CD4-positive, CD25-positive, alpha-beta regulatory T cell (primary cell): ENCODE measurements at regions not wholly inside any gene's neighbourhood (a gene's known extent, or its start where the extent isn't known, plus 50 kb on each side); places are given as distances from the start of the nearest gene placed in this dataset.

Source experiments
- ATAC-seq, 2 donors: fragments of 150-1000 bp; cut with Tn5 transposase; one replicate each; pipeline ENCODE4 v1.10.0; 2021; ENCODE audit warnings: low read depth in 2 of 2, moderate number of reproducible peaks in 2 of 2, moderate library complexity in 1 of 2
- DNase-seq, 3 donors: peaks; one replicate each; pipeline versions ENCODE4 v3.0.0 to v3.0.0-alpha.2; 2012 to 2022; ENCODE audit warnings: mixed read lengths in 1 of 3
- H3K27ac ChIP-seq: one replicate; pipeline ENCODE4 v1.7.0; 2013; ENCODE audit warnings: mild to moderate bottlenecking, low read length; ENCODE audit not compliant: insufficient read depth, poor library complexity, severe bottlenecking
- H3K27me3 ChIP-seq: one replicate; pipeline ENCODE4 v1.7.0; 2013; ENCODE audit warnings: low read length; ENCODE audit not compliant: control insufficient read depth, insufficient read depth
- H3K36me3 ChIP-seq: one replicate; pipeline ENCODE4 v1.7.0; 2013; ENCODE audit warnings: mild to moderate bottlenecking, low read length, moderate library complexity; ENCODE audit not compliant: control insufficient read depth, insufficient read depth
- H3K4me1 ChIP-seq: 2 replicates; pipeline ENCODE4 v1.7.0; 2013; ENCODE audit warnings: mild to moderate bottlenecking, low read length; ENCODE audit not compliant: insufficient read depth, control insufficient read depth, poor library complexity, severe bottlenecking
- H3K4me3 ChIP-seq: one replicate; pipeline ENCODE4 v1.7.0; 2013; ENCODE audit warnings: low read depth, mild to moderate bottlenecking, low read length, moderate library complexity
- H3K9me3 ChIP-seq, 2 experiments: 1 replicate in 1 of 2; 2 replicates in 1 of 2; pipeline ENCODE4 v1.7.0; 2013; ENCODE audit warnings: low read length in 2 of 2, mild to moderate bottlenecking in 1 of 2, moderate library complexity in 1 of 2; ENCODE audit not compliant: control insufficient read depth in 2 of 2
- H3K27ac Mint-ChIP-seq, 3 donors: one replicate each; pipeline ENCODE4 v1.8.0; 2020 to 2022; ENCODE audit warnings: mild to moderate bottlenecking in 3 of 3, mixed read lengths in 3 of 3, moderate library complexity in 2 of 3
- H3K27me3 Mint-ChIP-seq: one replicate; pipeline ENCODE4 v1.8.0; 2022; ENCODE audit warnings: mild to moderate bottlenecking, mixed read lengths
- H3K36me3 Mint-ChIP-seq: one replicate; pipeline ENCODE4 v1.8.0; 2020; ENCODE audit warnings: mixed read lengths
- H3K4me1 Mint-ChIP-seq, 4 donors: one replicate each; pipeline ENCODE4 v1.8.0; 2020 to 2022; ENCODE audit warnings: mixed read lengths in 4 of 4, mild to moderate bottlenecking in 1 of 4
- H3K4me3 Mint-ChIP-seq, 4 donors: one replicate each; pipeline ENCODE4 v1.8.0; 2020 to 2022; ENCODE audit warnings: mild to moderate bottlenecking in 4 of 4, mixed read lengths in 4 of 4, moderate library complexity in 3 of 4
- H3K9me3 Mint-ChIP-seq, 7 donors: one replicate each; pipeline ENCODE4 v1.8.0; 2020 to 2022; ENCODE audit warnings: mixed read lengths in 7 of 7, mild to moderate bottlenecking in 3 of 7, moderate library complexity in 2 of 7

- Mint-ChIP-seq H3K4me1 (peaks cover 0 to 2% (median 0%) of the 10 kb centered on the region in 4 donors), H3K36me3 (no peaks in the 10 kb centered on the region), H3K9me3 (peaks cover 0 to 6% (median 1%) of the 10 kb centered on the region in 7 donors), H3K27ac (peak overlapping the region in 1 of 3 donors; percentile 15), H3K4me3 (no peak overlapping the region), H3K27me3 (peaks cover 4% of the 10 kb centered on the region)
- H3K27me3 ChIP-seq, result no peaks in the 10 kb centered on the region
- H3K4me3 ChIP-seq, result no peak overlapping the region
- ATAC-seq, result no peak
- H3K9me3 ChIP-seq, result no peaks in the 10 kb centered on the region
- H3K4me1 ChIP-seq, result no peaks in the 10 kb centered on the region
- no peaks in the 10 kb centered on the region for H3K36me3 ChIP-seq
- H3K27ac ChIP-seq, result no peak overlapping the region
- no peak for DNase-seq
Observed at GRCh38 chr4:18319431-18319830, 297.9 kb upstream of the LCORL start.

- no peaks in the 10 kb centered on the region for H3K27me3 Mint-ChIP-seq
- peaks cover 0 to 3% (median 0%) of the 10 kb centered on the region in 7 donors for H3K9me3 Mint-ChIP-seq
- DNase-seq (no peak), ATAC-seq (no peak)
- Histone ChIP-seq H3K4me1 (no peaks in the 10 kb centered on the region), H3K9me3 (no peaks in the 10 kb centered on the region), H3K36me3 (no peaks in the 10 kb centered on the region), H3K27me3 (no peaks in the 10 kb centered on the region), H3K4me3 (no peak overlapping the region), H3K27ac (no peak overlapping the region)
- H3K27ac Mint-ChIP-seq, result no peak overlapping the region
- no peaks in the 10 kb centered on the region for H3K36me3 Mint-ChIP-seq
- no peak overlapping the region for H3K4me3 Mint-ChIP-seq
- peaks cover 0 to 2% (median 0%) of the 10 kb centered on the region in 4 donors for H3K4me1 Mint-ChIP-seq
Observed at GRCh38 chr4:18318682-18319388, 297.3 kb upstream of the LCORL start.

GRCh38 chr4:18314731-18315130 is 293.2 kb upstream of the LCORL start:
- Mint-ChIP-seq H3K4me3 (no peak overlapping the region), H3K9me3 (peaks cover 0 to 3% (median 0%) of the 10 kb centered on the region in 7 donors), H3K27me3 (no peaks in the 10 kb centered on the region), H3K36me3 (no peaks in the 10 kb centered on the region), H3K27ac (no peak overlapping the region), H3K4me1 (no peaks in the 10 kb centered on the region)
- H3K4me3 ChIP-seq, result no peak overlapping the region
- no peak overlapping the region for H3K27ac ChIP-seq
- no peaks in the 10 kb centered on the region for H3K36me3 ChIP-seq
- no peaks in the 10 kb centered on the region for H3K9me3 ChIP-seq
- no peak for DNase-seq
- no peak for ATAC-seq
- H3K27me3 ChIP-seq, result no peaks in the 10 kb centered on the region
- H3K4me1 ChIP-seq, result no peaks in the 10 kb centered on the region

GRCh38 chr4:18297684-18298083 is 276.1 kb upstream of the LCORL start:
- Mint-ChIP-seq H3K27me3 (peaks cover 5% of the 10 kb centered on the region), H3K4me1 (no peaks in the 10 kb centered on the region), H3K4me3 (no peak overlapping the region), H3K36me3 (no peaks in the 10 kb centered on the region), H3K9me3 (peaks cover 0 to 3% (median 0%) of the 10 kb centered on the region in 7 donors), H3K27ac (no peak overlapping the region)
- Histone ChIP-seq H3K27me3 (no peaks in the 10 kb centered on the region), H3K4me3 (no peak overlapping the region), H3K36me3 (no peaks in the 10 kb centered on the region), H3K9me3 (no peaks in the 10 kb centered on the region), H3K4me1 (no peaks in the 10 kb centered on the region), H3K27ac (no peak overlapping the region)
- no peak for ATAC-seq
- no peak for DNase-seq

GRCh38 chr4:18296411-18296810 is 274.9 kb upstream of the LCORL start:
- no peak for DNase-seq
- Histone ChIP-seq H3K27ac (no peak overlapping the region), H3K36me3 (no peaks in the 10 kb centered on the region), H3K4me3 (no peak overlapping the region), H3K4me1 (no peaks in the 10 kb centered on the region), H3K27me3 (no peaks in the 10 kb centered on the region), H3K9me3 (no peaks in the 10 kb centered on the region)
- H3K36me3 Mint-ChIP-seq, result no peaks in the 10 kb centered on the region
- H3K4me3 Mint-ChIP-seq, result no peak overlapping the region
- ATAC-seq, result no peak
- H3K9me3 Mint-ChIP-seq, result peaks cover 0 to 4% (median 0%) of the 10 kb centered on the region in 7 donors
- peaks cover 5% of the 10 kb centered on the region for H3K27me3 Mint-ChIP-seq
- H3K27ac Mint-ChIP-seq, result no peak overlapping the region
- H3K4me1 Mint-ChIP-seq, result no peaks in the 10 kb centered on the region

GRCh38 chr4:18294846-18295245 is 273.3 kb upstream of the LCORL start:
- H3K36me3 Mint-ChIP-seq, result no peaks in the 10 kb centered on the region
- H3K9me3 ChIP-seq, result no peaks in the 10 kb centered on the region
- no peak overlapping the region for H3K4me3 ChIP-seq
- no peaks in the 10 kb centered on the region for H3K4me1 Mint-ChIP-seq
- H3K27ac Mint-ChIP-seq, result no peak overlapping the region
- no peak for DNase-seq
- H3K36me3 ChIP-seq, result no peaks in the 10 kb centered on the region
- no peaks in the 10 kb centered on the region for H3K4me1 ChIP-seq
- H3K27me3 Mint-ChIP-seq, result peaks cover 5% of the 10 kb centered on the region
- ATAC-seq, result no peak
- H3K4me3 Mint-ChIP-seq, result no peak overlapping the region
- peaks cover 0 to 4% (median 2%) of the 10 kb centered on the region in 7 donors for H3K9me3 Mint-ChIP-seq
- H3K27me3 ChIP-seq, result no peaks in the 10 kb centered on the region
- no peak overlapping the region for H3K27ac ChIP-seq

GRCh38 chr4:18294021-18294420 is 272.5 kb upstream of the LCORL start:
- Histone ChIP-seq H3K27me3 (no peaks in the 10 kb centered on the region), H3K9me3 (no peaks in the 10 kb centered on the region), H3K27ac (no peak overlapping the region), H3K4me1 (no peaks in the 10 kb centered on the region), H3K4me3 (no peak overlapping the region), H3K36me3 (no peaks in the 10 kb centered on the region)
- DNase-seq (no peak), ATAC-seq (no peak)
- H3K4me3 Mint-ChIP-seq, result no peak overlapping the region
- peaks cover 5% of the 10 kb centered on the region for H3K27me3 Mint-ChIP-seq
- H3K4me1 Mint-ChIP-seq, result no peaks in the 10 kb centered on the region
- H3K9me3 Mint-ChIP-seq, result peaks cover 0 to 4% (median 2%) of the 10 kb centered on the region in 7 donors
- H3K27ac Mint-ChIP-seq, result no peak overlapping the region
- H3K36me3 Mint-ChIP-seq, result no peaks in the 10 kb centered on the region

- no peak for ATAC-seq
Observed at GRCh38 chr4:18292411-18292810, 270.9 kb upstream of the LCORL start.

More at GRCh38 chr4:18292411-18292810, 270.9 kb upstream of the LCORL start:
- H3K27ac ChIP-seq, result no peak overlapping the region
- H3K36me3 ChIP-seq, result no peaks in the 10 kb centered on the region
- H3K27me3 ChIP-seq, result no peaks in the 10 kb centered on the region
- peaks cover 0 to 4% (median 1%) of the 10 kb centered on the region in 7 donors for H3K9me3 Mint-ChIP-seq
- no peak overlapping the region for H3K4me3 ChIP-seq
- DNase-seq, result no peak
- peaks cover under 1% of the 10 kb centered on the region for H3K27me3 Mint-ChIP-seq
- H3K36me3 Mint-ChIP-seq, result no peaks in the 10 kb centered on the region
- no peaks in the 10 kb centered on the region for H3K4me1 Mint-ChIP-seq
- H3K27ac Mint-ChIP-seq, result no peak overlapping the region
- no peak overlapping the region for H3K4me3 Mint-ChIP-seq
- H3K9me3 ChIP-seq, result no peaks in the 10 kb centered on the region
- no peaks in the 10 kb centered on the region for H3K4me1 ChIP-seq
